Activated T-cell treated with anti-CD3 and anti-CD28 coated beads, Interleukin-2, amount 50 U/mL, for 48 hours (primary cell): ENCODE measurements at regions not wholly inside any gene's neighbourhood (a gene's known extent, or its start where the extent isn't known, plus 50 kb on each side); places are given as distances from the start of the nearest gene placed in this dataset.

Experiments used
- DNase-seq, 2 experiments: peaks; one replicate each; pipeline ENCODE4 v3.0.0-alpha.2; 2020

GRCh38 chr15:98025237-98025636 is 64.7 kb downstream of the ARRDC4 start:
- DNase-seq: no peak

GRCh38 chr15:98034731-98035130 is 74.2 kb downstream of the ARRDC4 start:
- DNase-seq: no peak

- no peak for DNase-seq
Observed at GRCh38 chr15:98035134-98035533, 74.6 kb downstream of the ARRDC4 start.

DNA sequence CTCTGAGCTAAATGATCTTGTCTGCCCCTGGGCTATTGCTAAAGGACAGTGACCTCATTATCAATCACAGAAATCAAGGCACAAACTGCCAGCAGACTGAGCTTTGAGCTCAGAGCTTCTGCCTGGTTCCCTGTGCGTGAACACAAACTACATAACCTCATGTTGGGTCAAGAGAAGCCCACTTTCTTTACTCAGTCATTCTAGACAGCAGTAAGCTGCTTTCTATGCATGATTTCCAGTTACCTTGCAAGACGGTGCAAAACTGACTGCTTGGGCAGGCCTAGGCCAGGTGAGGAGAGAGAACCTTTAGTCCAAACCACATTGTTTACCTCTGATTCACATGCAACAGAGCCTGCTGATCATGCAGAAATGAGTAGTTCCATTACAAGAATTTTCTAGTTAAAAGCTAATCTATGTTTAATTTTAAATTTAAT is 75.1 kb downstream of the ARRDC4 start:
- DNase-seq: no peak

- DNase-seq: no peak
Observed at GRCh38 chr15:98039596-98039995, 79.1 kb downstream of the ARRDC4 start.

GRCh38 chr15:98040146-98040545 is 79.6 kb downstream of the ARRDC4 start:
- no peak for DNase-seq

GRCh38 chr15:98043160-98044014 is 82.9 kb downstream of the ARRDC4 start:
- no peak for DNase-seq

GRCh38 chr15:98051734-98052133 is 91.2 kb downstream of the ARRDC4 start:
- DNase-seq: no peak

DNA sequence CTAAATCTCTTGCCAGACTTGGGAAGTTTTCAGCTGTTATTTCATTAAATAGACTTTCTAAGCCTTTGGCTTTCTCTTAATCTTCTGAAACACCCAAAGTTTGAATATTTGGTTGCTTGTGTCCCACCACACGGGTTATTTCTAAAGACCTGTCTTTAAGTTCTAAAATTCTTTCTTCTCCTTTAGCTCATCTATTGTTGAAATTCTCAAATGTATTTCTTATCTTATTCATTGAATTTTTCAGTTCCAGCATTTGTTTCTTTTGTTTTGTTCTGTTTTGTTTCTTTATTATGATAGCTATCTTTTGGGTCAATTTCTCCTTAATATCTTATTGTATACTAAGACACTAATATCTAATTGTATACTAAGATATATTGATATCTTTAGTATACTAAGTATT is 97.0 kb downstream of the ARRDC4 start:
- no peak for DNase-seq

- DNase-seq: no peak
Observed at GRCh38 chr15:98062869-98063268, 102.4 kb downstream of the ARRDC4 start.

- no peak for DNase-seq
Observed at GRCh38 chr15:98063315-98063714, 102.8 kb downstream of the ARRDC4 start.

- no peak for DNase-seq
Observed at GRCh38 chr15:98063871-98064270, 103.4 kb downstream of the ARRDC4 start.

DNA sequence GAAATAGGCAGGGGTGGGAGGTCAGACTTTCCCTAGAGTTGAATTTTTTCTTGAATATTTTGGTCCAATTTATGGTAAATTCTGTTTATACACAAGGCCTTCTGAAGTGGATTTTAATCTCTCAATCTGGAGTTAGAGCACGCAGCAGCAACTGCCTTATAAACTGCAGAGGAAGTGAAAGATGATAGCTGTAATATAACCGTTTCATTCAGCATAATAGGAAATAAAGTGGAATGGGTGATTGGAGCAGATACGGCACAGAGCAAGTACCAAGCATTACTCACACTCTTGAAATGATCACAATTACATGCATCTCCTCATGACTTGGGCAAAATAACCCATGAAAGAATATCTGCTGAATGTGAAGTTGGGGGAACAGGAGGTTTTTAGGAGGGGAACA is 106.8 kb downstream of the ARRDC4 start:
- DNase-seq: no peak

DNA sequence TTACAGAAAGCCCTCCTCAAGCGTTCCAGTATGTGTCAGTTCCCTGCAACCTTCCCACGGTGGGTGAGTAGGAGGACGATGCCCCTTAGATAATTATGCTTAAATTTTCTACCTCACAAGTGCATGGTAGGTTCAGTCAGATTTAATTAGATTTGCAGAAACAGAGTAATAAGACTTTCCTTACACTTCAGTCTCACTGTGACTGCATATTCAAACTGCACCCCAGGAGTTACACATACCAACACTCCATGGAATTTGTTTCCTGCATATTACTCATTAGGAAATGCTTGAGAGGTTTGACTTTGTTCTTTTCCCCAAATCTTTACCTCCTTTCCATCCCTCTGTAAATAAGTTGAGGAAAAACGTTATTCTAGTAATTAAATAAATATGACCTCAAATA is 108.8 kb downstream of the ARRDC4 start:
- DNase-seq: no peak

DNA sequence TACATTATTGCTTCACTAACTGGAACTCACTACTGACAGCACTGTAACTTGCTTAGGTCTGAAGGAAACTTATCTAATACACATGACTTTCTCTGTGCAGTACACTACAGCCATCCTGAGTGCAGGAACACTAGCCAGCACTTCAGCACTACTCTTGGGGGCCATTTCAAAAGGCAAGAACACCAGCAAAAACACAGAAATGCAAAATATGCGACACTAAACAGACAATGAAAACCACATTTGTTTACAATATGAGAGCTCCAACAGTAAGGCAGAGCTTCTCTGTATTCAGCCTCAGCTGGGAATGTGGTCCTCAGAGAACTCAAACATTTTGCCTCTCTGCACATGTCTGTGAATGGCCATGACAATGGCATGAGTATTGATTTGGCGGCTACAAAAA is 109.6 kb downstream of the ARRDC4 start:
- no peak for DNase-seq

DNA sequence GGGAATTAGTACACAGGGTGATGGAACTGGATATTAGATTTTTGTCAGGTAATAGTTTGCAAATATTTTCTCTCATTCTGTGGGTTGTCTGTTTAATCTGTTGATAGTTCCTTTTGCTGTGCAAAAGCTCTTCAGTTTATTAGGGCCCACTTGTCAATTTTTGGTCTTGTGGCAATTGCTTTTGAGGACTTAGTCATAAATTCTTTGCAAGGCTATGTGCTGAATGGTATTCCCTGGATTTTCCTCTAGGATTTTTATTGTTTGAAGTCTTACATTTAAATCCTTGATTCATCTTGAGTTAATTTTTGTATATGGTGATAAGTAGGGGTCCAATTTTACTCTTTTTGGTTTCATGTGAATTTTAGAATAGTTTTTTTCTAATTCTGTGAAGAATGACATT is 111.3 kb downstream of the ARRDC4 start:
- DNase-seq: no peak

DNA sequence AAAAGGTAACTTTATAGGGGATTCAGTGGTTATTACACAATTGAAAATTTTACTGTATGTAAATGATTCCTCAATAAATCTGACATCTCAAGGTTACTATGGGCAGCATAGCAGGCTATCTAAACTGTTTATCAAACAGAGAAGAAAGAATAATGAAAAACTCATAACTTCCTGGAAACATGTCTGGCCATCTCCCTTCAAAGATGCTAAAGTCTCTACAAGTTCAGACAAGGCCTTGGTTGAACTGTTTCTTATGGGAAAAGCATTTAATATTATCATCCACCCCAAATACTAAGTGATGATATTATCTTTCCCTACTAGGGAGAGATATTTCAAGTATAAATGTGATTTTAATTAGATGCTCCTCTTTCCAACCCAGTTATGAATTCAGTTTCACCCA is 114.9 kb downstream of the ARRDC4 start:
- no peak for DNase-seq

DNA sequence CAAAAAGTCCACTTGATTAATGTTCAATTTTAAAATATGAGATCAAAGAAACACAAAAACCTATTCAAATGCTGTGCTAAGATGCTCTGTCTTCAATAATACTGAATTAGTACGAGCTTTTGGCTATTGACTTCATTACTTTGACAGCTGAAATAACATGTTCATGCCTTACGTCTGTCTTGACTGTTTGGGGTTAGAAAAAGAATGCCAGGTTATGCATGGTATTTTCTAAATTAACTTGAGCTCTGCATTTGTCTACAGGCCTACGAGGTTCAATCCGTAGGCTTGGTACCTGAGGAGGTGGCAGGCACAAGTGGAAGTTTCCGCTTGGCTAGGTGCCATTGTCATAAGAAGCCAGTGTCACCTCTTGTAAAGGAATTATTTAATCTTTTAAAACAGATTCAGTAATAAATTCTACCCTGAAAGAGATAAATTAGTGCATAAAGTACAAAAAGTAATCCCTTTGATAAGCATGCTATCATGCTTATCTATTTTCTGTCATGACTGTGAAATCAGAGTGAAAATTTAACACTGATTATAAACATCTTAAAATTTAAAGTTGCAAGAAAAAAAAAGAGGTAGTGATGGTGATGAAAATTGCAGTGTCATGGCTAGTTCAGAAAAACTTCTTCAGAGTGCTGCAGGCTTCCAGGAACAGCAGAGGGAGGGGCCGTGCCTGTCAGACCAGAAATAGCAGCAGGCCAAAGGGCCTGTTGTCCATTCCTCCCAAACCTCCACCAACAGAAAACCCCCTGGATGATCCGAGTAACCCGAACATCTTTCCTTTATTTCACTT is 115.7 kb downstream of the ARRDC4 start:
- no peak for DNase-seq

DNA sequence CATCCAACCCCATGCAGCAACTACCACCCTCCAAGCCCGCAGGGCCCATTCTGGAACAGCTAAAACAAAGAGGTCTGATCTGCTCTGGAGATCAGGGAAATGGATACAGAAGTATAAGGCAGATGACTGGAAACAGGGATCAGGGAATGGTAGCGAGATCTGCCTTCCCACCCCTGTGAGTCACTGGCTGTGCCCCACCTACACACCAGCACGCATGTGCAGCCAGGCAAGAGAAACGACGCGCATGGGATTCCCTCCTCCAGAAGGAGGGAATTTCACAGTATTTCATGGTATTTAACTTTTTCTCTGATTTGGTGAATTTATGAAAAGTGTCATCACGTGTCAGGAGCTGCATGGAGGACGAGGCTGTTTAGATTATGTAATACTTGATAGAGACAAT is 116.7 kb downstream of the ARRDC4 start:
- no peak for DNase-seq

- no peak for DNase-seq
Observed at GRCh38 chr15:98080791-98081190, 120.3 kb downstream of the ARRDC4 start.

DNA sequence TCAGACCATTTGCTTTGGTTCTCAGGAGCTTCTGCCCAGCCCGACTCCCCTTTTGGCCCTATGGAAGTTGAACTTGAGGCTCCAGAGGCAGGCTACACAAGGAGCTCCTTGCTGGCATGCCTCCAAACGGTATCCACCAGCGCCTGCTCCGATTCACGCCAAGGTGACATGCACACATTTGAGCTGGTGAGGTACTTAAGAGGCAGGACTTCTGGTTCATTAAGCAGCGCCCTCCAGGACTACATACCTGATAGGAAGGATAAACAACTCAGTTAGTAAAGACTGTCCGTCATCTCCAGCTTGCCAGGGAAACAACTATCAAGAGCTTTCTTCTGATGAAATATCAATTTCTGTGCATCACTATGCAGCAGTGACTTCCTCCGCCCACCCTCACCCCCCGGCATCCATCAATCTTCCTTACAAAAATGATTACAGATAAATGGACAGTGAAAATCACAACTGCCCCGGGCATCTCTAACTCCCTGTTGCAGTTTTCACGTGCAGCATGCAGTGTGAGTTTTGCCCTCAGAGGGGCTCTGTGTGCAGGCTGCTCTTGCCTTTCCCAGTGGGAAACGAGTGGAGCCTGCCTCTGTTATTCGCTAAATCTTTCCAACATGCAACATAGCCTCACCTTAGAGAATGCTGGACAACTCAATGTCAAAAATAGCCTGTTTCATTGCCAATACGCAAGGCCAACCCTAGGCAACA is 122.9 kb downstream of the ARRDC4 start:
- no peak for DNase-seq

GRCh38 chr15:98085003-98085639 is 124.6 kb downstream of the ARRDC4 start:
- DNase-seq: no peak
